ENCODE measurements at regions not wholly inside any gene's neighbourhood (a gene's known extent, or its start where the extent isn't known, plus 50 kb on each side); places are given as distances from the start of the nearest gene placed in this dataset.

- Histone ChIP-seq H3K27me3 (ENCODE audit: low read depth, low read length) (no peaks in the 10 kb centered on the region), H3K4me1 (ENCODE audit: low read length) (no peaks in the 10 kb centered on the region), H3K9me3 (ENCODE audit: insufficient read depth, low read length) (no peaks in the 10 kb centered on the region), H3K4me2 (ENCODE audit: low read length) (no peak overlapping the region), H3K9ac (ENCODE audit: low read length) (no peak overlapping the region), H3K36me3 (replicated peaks; ENCODE audit: low read depth, low read length) (no peaks in the 10 kb centered on the region), H4K20me1 (ENCODE audit: insufficient read depth, low read length) (no peaks in the 10 kb centered on the region), H3K4me3 (ENCODE audit: low read length) (no peak overlapping the region), H3K79me2 (ENCODE audit: low read length) (no peaks in the 10 kb centered on the region), H3K27ac (ENCODE audit: low read length) (no peak overlapping the region), H2AFZ (ENCODE audit: low read depth, low read length) (no peak overlapping the region)
- no peak for TF ChIP-seq EZH2phosphoT487 (IDR thresholded peaks at IDR 0.05; ENCODE audit: low read depth)
- TF ChIP-seq, protein P1, sequence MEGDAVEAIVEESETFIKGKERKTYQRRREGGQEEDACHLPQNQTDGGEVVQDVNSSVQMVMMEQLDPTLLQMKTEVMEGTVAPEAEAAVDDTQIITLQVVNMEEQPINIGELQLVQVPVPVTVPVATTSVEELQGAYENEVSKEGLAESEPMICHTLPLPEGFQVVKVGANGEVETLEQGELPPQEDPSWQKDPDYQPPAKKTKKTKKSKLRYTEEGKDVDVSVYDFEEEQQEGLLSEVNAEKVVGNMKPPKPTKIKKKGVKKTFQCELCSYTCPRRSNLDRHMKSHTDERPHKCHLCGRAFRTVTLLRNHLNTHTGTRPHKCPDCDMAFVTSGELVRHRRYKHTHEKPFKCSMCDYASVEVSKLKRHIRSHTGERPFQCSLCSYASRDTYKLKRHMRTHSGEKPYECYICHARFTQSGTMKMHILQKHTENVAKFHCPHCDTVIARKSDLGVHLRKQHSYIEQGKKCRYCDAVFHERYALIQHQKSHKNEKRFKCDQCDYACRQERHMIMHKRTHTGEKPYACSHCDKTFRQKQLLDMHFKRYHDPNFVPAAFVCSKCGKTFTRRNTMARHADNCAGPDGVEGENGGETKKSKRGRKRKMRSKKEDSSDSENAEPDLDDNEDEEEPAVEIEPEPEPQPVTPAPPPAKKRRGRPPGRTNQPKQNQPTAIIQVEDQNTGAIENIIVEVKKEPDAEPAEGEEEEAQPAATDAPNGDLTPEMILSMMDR (IDR thresholded peaks at IDR 0.05; ENCODE audit: low read depth, low read length) = no peak
Observed at GRCh38 chr17:10984220-10984619, 146.3 kb upstream of the PIRT start.

- Histone ChIP-seq H4K20me1 (ENCODE audit: insufficient read depth, low read length) (no peaks in the 10 kb centered on the region), H3K4me3 (ENCODE audit: low read length) (no peak overlapping the region), H3K4me2 (ENCODE audit: low read length) (no peak overlapping the region), H3K27me3 (ENCODE audit: low read depth, low read length) (no peaks in the 10 kb centered on the region), H3K36me3 (replicated peaks; ENCODE audit: low read depth, low read length) (no peaks in the 10 kb centered on the region), H3K9me3 (ENCODE audit: insufficient read depth, low read length) (no peaks in the 10 kb centered on the region), H2AFZ (ENCODE audit: low read depth, low read length) (no peak overlapping the region), H3K9ac (ENCODE audit: low read length) (no peak overlapping the region), H3K27ac (ENCODE audit: low read length) (no peak overlapping the region), H3K79me2 (ENCODE audit: low read length) (no peaks in the 10 kb centered on the region), H3K4me1 (ENCODE audit: low read length) (no peaks in the 10 kb centered on the region)
- TF ChIP-seq, protein P1 (IDR thresholded peaks at IDR 0.05; ENCODE audit: low read depth, low read length) = no peak
- TF ChIP-seq EZH2phosphoT487 (IDR thresholded peaks at IDR 0.05; ENCODE audit: low read depth) = no peak
Observed at GRCh38 chr17:10976401-10976800, 138.5 kb upstream of the PIRT start.

DNA sequence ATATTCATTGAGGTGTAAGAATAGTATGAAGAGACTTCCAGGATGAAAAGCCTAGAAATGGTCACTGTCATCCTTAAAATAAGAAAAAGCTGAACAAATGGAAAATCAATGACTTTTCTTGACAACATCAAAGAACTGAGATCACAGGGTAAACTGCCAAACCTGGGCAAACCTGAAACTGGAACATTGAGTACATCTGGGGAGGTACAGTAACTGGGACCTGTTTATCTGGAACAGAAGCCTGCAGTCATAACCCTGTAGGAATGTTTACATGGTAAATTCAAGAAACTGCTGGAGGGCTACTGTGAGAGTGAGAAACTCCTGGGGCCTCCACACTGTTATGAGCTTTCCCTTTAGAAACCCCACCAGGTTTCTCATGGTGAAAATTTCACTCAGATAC, 130.1 kb upstream of the PIRT start:
- no peak overlapping the region for H3K9ac ChIP-seq (ENCODE audit: low read length)
- no peaks in the 10 kb centered on the region for H3K36me3 ChIP-seq (replicated peaks; ENCODE audit: low read depth, low read length)
- no peak for TF ChIP-seq EZH2phosphoT487 (IDR thresholded peaks at IDR 0.05; ENCODE audit: low read depth)
- TF ChIP-seq, protein P1 (IDR thresholded peaks at IDR 0.05; ENCODE audit: low read depth, low read length) = no peak
- no peaks in the 10 kb centered on the region for H3K27me3 ChIP-seq (ENCODE audit: low read depth, low read length)
- no peaks in the 10 kb centered on the region for H3K4me1 ChIP-seq (ENCODE audit: low read length)
- no peaks in the 10 kb centered on the region for H4K20me1 ChIP-seq (ENCODE audit: insufficient read depth, low read length)
- H3K79me2 ChIP-seq (ENCODE audit: low read length) = no peaks in the 10 kb centered on the region
- H3K27ac ChIP-seq (ENCODE audit: low read length) = no peak overlapping the region
- no peak overlapping the region for H3K4me2 ChIP-seq (ENCODE audit: low read length)
- H2AFZ ChIP-seq (ENCODE audit: low read depth, low read length) = no peak overlapping the region
- no peaks in the 10 kb centered on the region for H3K9me3 ChIP-seq (ENCODE audit: insufficient read depth, low read length)
- no peak overlapping the region for H3K4me3 ChIP-seq (ENCODE audit: low read length)

DNA sequence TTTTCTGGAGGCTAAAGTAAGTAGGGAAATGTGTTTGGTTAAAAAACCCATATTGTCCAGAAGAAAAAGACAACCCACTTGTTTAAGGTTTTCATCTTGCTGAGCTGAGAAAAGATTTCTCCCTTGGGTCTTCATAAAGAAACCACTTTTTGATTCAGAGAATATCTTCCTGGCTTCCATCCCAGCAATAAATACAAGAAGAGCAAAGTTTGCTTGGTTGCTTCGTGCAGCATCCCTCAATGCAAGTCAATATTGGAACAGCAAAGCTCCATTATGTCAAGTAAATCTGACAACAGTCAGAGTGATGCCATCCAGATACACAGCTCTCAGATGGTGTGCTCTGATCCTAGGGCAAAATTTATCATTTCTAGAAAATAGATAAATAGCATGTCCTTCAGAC, 118.9 kb upstream of the PIRT start:
- H3K4me3 ChIP-seq (ENCODE audit: low read length) = no peak overlapping the region
- H4K20me1 ChIP-seq (ENCODE audit: insufficient read depth, low read length) = no peaks in the 10 kb centered on the region
- H3K4me1 ChIP-seq (ENCODE audit: low read length) = no peaks in the 10 kb centered on the region
- no peak overlapping the region for H2AFZ ChIP-seq (ENCODE audit: low read depth, low read length)
- H3K36me3 ChIP-seq (replicated peaks; ENCODE audit: low read depth, low read length) = no peaks in the 10 kb centered on the region
- H3K9me3 ChIP-seq (ENCODE audit: insufficient read depth, low read length) = no peaks in the 10 kb centered on the region
- TF ChIP-seq, protein P1 (IDR thresholded peaks at IDR 0.05; ENCODE audit: low read depth, low read length) = no peak
- TF ChIP-seq EZH2phosphoT487 (IDR thresholded peaks at IDR 0.05; ENCODE audit: low read depth) = no peak
- H3K4me2 ChIP-seq (ENCODE audit: low read length) = no peak overlapping the region
- H3K9ac ChIP-seq (ENCODE audit: low read length) = no peak overlapping the region
- no peaks in the 10 kb centered on the region for H3K79me2 ChIP-seq (ENCODE audit: low read length)
- no peak overlapping the region for H3K27ac ChIP-seq (ENCODE audit: low read length)
- no peaks in the 10 kb centered on the region for H3K27me3 ChIP-seq (ENCODE audit: low read depth, low read length)

Measured in OCI-LY3 (cell line).